Activated CD8-positive, alpha-beta T cell treated with anti-CD3 and anti-CD28 coated beads for 36 hours (primary cell): ENCODE measurements at regions not wholly inside any gene's neighbourhood (a gene's known extent, or its start where the extent isn't known, plus 50 kb on each side); places are given as distances from the start of the nearest gene placed in this dataset.

Source experiments
- ATAC-seq: fragments of 200-7000 bp; cut with Tn5 transposase; one replicate; pipeline ENCODE4 v1.10.0; 2021; ENCODE audit warnings: mild to moderate bottlenecking, moderate library complexity
- CTCF ChIA-PET: fragments of 350-600 bp; sonication (Branson Sonifier 250); formaldehyde crosslinking; loops from one replicate; lab custom pipeline; 2021; ENCODE audit warnings: antibody characterized with exemption; lab: Charles Lee
- POLR2A ChIA-PET: fragments of 350-600 bp; sonication (Branson Sonifier 250); formaldehyde crosslinking; loops from one replicate; lab custom pipeline; 2021; ENCODE audit warnings: antibody characterized with exemption; lab: Charles Lee
- DNase-seq: peaks from one replicate; pipeline ENCODE4 v3.0.0-alpha.2; 2020
- H3K27ac Mint-ChIP-seq: one replicate; pipeline ENCODE4 v1.8.0; 2021; ENCODE audit warnings: mild to moderate bottlenecking, mixed read lengths
- H3K27me3 Mint-ChIP-seq: one replicate; pipeline ENCODE4 v1.8.0; 2021; ENCODE audit warnings: mixed read lengths
- H3K36me3 Mint-ChIP-seq: one replicate; pipeline ENCODE4 v1.8.0; 2021; ENCODE audit warnings: low read depth, mixed read lengths
- H3K4me1 Mint-ChIP-seq: one replicate; pipeline ENCODE4 v1.8.0; 2021; ENCODE audit warnings: low read depth, mixed read lengths
- H3K4me3 Mint-ChIP-seq: one replicate; pipeline ENCODE4 v1.8.0; 2021; ENCODE audit warnings: mild to moderate bottlenecking, moderate library complexity, mixed read lengths
- H3K9me3 Mint-ChIP-seq: one replicate; pipeline ENCODE4 v1.8.0; 2021; ENCODE audit warnings: mixed read lengths
- intact Hi-C: fragments of 100-400 bp; cut with micrococcal nuclease; formaldehyde crosslinking; loops from one replicate; pipeline ENCODE4 v1.10.0; 2022
- TF ChIP-seq, protein P1 (sequence below): fragments of 200-600 bp; IDR thresholded peaks from one replicate; pipeline ENCODE4 v1.8.0; 2022; ENCODE audit warnings: antibody characterized with exemption, mild to moderate bottlenecking

DNA sequence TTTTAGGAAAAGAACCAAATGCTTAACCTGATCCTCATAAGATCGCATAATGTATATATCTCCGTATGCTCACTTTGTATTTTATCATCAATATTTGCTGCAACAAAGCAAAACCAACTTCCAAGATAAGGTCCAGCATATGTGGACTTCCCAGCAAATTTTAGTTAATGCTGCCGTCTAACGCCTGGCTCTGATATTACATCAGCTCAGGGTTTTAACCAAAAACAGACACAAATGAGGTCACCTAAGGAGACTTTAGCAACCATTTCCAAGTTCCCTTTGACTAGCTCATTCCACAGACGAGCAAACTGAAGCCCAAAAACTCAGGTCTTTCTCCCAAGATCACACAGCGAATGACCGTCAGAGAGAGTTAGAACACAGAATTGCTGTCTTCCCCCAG, 59.4 kb upstream of the UCN3 start:
- no peak for DNase-seq
- no peak overlapping the region for H3K27ac Mint-ChIP-seq
- H3K36me3 Mint-ChIP-seq, result peaks cover 12% of the 10 kb centered on the region
- CTCF ChIA-PET, result interaction anchor here (1.0 to 1.2 kb wide), 2 partner anchors 11 to 318 kb away, joined by 3 read pairs; no protein-coding TSS in a partner anchor
- H3K27me3 Mint-ChIP-seq, result no peaks in the 10 kb centered on the region
- H3K9me3 Mint-ChIP-seq, result peaks cover 16% of the 10 kb centered on the region
- H3K4me1 Mint-ChIP-seq, result no peaks in the 10 kb centered on the region
- POLR2A ChIA-PET, result interaction anchor here (1.3 kb wide), 1 partner anchor 12 kb away, joined by 5 read pairs; no protein-coding TSS in a partner anchor
- H3K4me3 Mint-ChIP-seq, result no peak overlapping the region
- TF ChIP-seq, protein P1, sequence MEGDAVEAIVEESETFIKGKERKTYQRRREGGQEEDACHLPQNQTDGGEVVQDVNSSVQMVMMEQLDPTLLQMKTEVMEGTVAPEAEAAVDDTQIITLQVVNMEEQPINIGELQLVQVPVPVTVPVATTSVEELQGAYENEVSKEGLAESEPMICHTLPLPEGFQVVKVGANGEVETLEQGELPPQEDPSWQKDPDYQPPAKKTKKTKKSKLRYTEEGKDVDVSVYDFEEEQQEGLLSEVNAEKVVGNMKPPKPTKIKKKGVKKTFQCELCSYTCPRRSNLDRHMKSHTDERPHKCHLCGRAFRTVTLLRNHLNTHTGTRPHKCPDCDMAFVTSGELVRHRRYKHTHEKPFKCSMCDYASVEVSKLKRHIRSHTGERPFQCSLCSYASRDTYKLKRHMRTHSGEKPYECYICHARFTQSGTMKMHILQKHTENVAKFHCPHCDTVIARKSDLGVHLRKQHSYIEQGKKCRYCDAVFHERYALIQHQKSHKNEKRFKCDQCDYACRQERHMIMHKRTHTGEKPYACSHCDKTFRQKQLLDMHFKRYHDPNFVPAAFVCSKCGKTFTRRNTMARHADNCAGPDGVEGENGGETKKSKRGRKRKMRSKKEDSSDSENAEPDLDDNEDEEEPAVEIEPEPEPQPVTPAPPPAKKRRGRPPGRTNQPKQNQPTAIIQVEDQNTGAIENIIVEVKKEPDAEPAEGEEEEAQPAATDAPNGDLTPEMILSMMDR, result no peak
- intact Hi-C loops, result no loop called here
- ATAC-seq, result no peak

DNA sequence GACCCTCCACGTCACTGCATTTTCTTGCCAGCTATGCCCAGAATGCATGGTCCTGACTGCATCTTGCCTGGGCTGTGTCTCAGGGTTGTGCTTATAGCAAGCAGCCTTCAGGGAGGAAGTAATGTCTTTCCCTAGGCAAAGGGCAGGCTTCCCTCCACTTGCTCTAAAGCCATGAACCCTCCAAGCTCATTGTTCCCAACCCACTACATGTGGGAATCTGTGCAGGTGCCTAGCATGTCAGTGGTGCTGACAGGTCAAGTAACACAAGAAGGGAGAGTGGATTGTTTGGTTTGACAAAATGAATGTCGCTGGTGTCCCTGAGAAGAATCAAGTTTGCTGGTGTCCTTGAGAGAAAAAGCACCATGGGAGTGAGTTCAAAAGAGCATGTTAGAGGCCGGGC, 53.9 kb upstream of the UCN3 start:
- H3K36me3 Mint-ChIP-seq, result no peaks in the 10 kb centered on the region
- H3K27ac Mint-ChIP-seq, result no peak overlapping the region
- H3K27me3 Mint-ChIP-seq, result no peaks in the 10 kb centered on the region
- CTCF ChIA-PET, result no interaction called here
- intact Hi-C loops, result no loop called here
- TF ChIP-seq, protein P1, result no peak
- peaks cover 12% of the 10 kb centered on the region for H3K4me1 Mint-ChIP-seq
- no peak for ATAC-seq
- H3K4me3 Mint-ChIP-seq, result no peak overlapping the region
- DNase-seq, result no peak
- peaks cover 1% of the 10 kb centered on the region for H3K9me3 Mint-ChIP-seq
- POLR2A ChIA-PET, result no interaction called here

DNA sequence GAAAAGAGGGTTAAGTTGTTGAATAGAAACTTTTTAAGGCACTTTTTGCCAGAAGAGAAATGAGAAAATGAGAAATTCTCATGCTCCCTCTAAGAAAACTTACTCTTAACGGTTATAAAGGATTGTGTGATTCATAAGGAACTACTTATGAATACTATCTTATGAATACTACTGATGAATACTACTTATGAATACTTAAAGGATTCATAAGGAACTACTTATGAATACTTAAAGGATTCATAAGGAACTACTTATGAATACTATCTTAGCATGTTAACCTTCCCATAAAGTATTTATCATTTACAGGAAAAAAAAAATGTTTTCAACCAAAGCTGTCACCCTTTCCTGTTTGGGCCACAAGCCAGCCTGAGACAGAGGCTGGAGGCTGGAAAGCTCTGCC, 53.1 kb upstream of the UCN3 start:
- no peaks in the 10 kb centered on the region for H3K36me3 Mint-ChIP-seq
- no peak for ATAC-seq
- intact Hi-C loops, result no loop called here
- H3K4me3 Mint-ChIP-seq, result no peak overlapping the region
- DNase-seq, result no peak
- peaks cover 1% of the 10 kb centered on the region for H3K9me3 Mint-ChIP-seq
- ChIA-PET CTCF (no interaction called here), POLR2A (no interaction called here)
- TF ChIP-seq, protein P1, result no peak
- peaks cover 19% of the 10 kb centered on the region for H3K4me1 Mint-ChIP-seq
- no peaks in the 10 kb centered on the region for H3K27me3 Mint-ChIP-seq
- no peak overlapping the region for H3K27ac Mint-ChIP-seq

- H3K27me3 Mint-ChIP-seq, result no peaks in the 10 kb centered on the region
- ATAC-seq (no peak), DNase-seq (no peak)
- intact Hi-C loops, result no loop called here
- no peaks in the 10 kb centered on the region for H3K36me3 Mint-ChIP-seq
- H3K4me1 Mint-ChIP-seq, result peaks cover 45% of the 10 kb centered on the region
- TF ChIP-seq, protein P1, result no peak
- H3K27ac Mint-ChIP-seq, result no peak overlapping the region
- ChIA-PET CTCF (no interaction called here), POLR2A (no interaction called here)
- no peak overlapping the region for H3K4me3 Mint-ChIP-seq
- H3K9me3 Mint-ChIP-seq, result peaks cover 3% of the 10 kb centered on the region
These were observed 49.9 kb upstream of the UCN3 start for GRCh38 chr10:5314840-5315239.
